ENCODE measurements at regions not wholly inside any gene's neighbourhood (a gene's known extent, or its start where the extent isn't known, plus 50 kb on each side); places are given as distances from the start of the nearest gene placed in this dataset.
"Not testable (repeated sequence)": the region's sequence is repeated elsewhere in the genome, so short reads cannot be mapped to it uniquely, and the experiment has no call there.

GRCh38 chr3:101913168-101913567 lies 63.9 kb downstream of the NFKBIZ start:
- no peak for DNase-seq

GRCh38 chr3:101917761-101918160 lies 68.4 kb downstream of the NFKBIZ start:
- DNase-seq: not testable (repeated sequence)

GRCh38 chr3:101922151-101922725 lies 72.9 kb downstream of the NFKBIZ start:
- DNase-seq: not testable (repeated sequence)

- DNase-seq: not testable (repeated sequence)
Measured at GRCh38 chr3:101924621-101925020, 75.3 kb downstream of the NFKBIZ start.

- not testable (repeated sequence) for DNase-seq
Measured at GRCh38 chr3:101925124-101925523, 75.8 kb downstream of the NFKBIZ start.

GRCh38 chr3:101925564-101925963 lies 76.2 kb downstream of the NFKBIZ start:
- DNase-seq: peak; percentile 68

- no peak for DNase-seq
Measured at GRCh38 chr3:101926594-101927105, 77.3 kb downstream of the NFKBIZ start.

GRCh38 chr3:101928890-101929289 lies 79.6 kb downstream of the NFKBIZ start:
- DNase-seq: no peak

- no peak for DNase-seq
Measured at GRCh38 chr3:101931081-101931480, 81.8 kb downstream of the NFKBIZ start.

- no peak for DNase-seq
Measured at GRCh38 chr3:101932326-101933068, 83.2 kb downstream of the NFKBIZ start.

- no peak for DNase-seq
Measured at GRCh38 chr3:101936419-101937356, 87.4 kb downstream of the NFKBIZ start.

- DNase-seq: no peak
Measured at GRCh38 chr3:101938262-101938847, 89.0 kb downstream of the NFKBIZ start.

- DNase-seq: no peak
Measured at GRCh38 chr3:101939361-101940049, 90.2 kb downstream of the NFKBIZ start.

- DNase-seq: no peak
Measured at GRCh38 chr3:101940521-101941317, 91.4 kb downstream of the NFKBIZ start.

GRCh38 chr3:101941318-101942040 lies 92.2 kb downstream of the NFKBIZ start:
- DNase-seq: no peak

GRCh38 chr3:101942356-101942755 lies 93.0 kb downstream of the NFKBIZ start:
- DNase-seq: no peak

- DNase-seq: no peak
Measured at GRCh38 chr3:101943029-101943428, 93.7 kb downstream of the NFKBIZ start.

GRCh38 chr3:101944308-101944707 lies 95.0 kb downstream of the NFKBIZ start:
- no peak for DNase-seq

- DNase-seq: no peak
Measured at GRCh38 chr3:101945980-101946379, 96.7 kb downstream of the NFKBIZ start.

- no peak for DNase-seq
Measured at GRCh38 chr3:101946906-101947305, 97.6 kb downstream of the NFKBIZ start.

GRCh38 chr3:101950510-101950909 lies 101.2 kb downstream of the NFKBIZ start:
- no peak for DNase-seq
